ENCODE measurements at regions not wholly inside any gene's neighbourhood (a gene's known extent, or its start where the extent isn't known, plus 50 kb on each side); places are given as distances from the start of the nearest gene placed in this dataset.

DNA sequence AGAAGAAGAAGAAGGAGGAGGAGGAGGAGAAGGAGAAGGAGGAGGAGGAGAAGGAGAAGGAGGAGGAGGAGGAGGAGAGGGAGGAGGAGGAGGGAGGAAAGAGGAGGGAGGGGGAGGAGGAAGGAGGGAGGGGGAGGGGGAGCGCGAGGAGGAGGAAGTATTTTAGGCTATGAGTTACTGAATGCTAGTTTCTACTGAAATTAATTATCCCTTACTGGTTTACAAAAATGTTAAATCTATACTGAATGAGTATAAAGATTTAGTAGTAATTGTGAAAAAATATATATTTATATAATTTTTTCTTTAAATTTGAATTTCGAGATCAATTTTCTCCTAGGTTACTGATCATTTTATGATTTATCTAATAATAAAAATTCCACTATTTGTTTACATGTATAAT lies 1769.0 kb upstream of the NUDT12 start:
- no peak for DNase-seq
- ATAC-seq, result no peak

GRCh38 chr5:105330185-105330584 lies 1767.6 kb upstream of the NUDT12 start:
- H3K27ac Mint-ChIP-seq, result no peak overlapping the region
- no peaks in the 10 kb centered on the region for H3K9me3 ChIP-seq (ENCODE audit: control insufficient read depth, low read length, poor library complexity, severe bottlenecking)
- no peaks in the 10 kb centered on the region for H3K27me3 Mint-ChIP-seq
- H3K36me3 Mint-ChIP-seq (ENCODE audit: low read depth), result no peaks in the 10 kb centered on the region
- ATAC-seq, result no peak
- no peaks in the 10 kb centered on the region for H3K4me1 Mint-ChIP-seq
- H3K4me3 Mint-ChIP-seq, result no peak overlapping the region
- DNase-seq, result no peak

More for the DNA sequence above, 1769.0 kb upstream of the NUDT12 start:
- Mint-ChIP-seq H3K36me3 (ENCODE audit: low read depth) (no peaks in the 10 kb centered on the region), H3K27me3 (no peaks in the 10 kb centered on the region), H3K27ac (no peak overlapping the region), H3K4me1 (no peaks in the 10 kb centered on the region), H3K4me3 (no peak overlapping the region)
- no peaks in the 10 kb centered on the region for H3K9me3 ChIP-seq (ENCODE audit: control insufficient read depth, low read length, poor library complexity, severe bottlenecking)

- Mint-ChIP-seq H3K4me3 (no peak overlapping the region), H3K36me3 (ENCODE audit: low read depth) (no peaks in the 10 kb centered on the region), H3K27me3 (no peaks in the 10 kb centered on the region), H3K27ac (no peak overlapping the region), H3K4me1 (no peaks in the 10 kb centered on the region)
- DNase-seq (no peak), ATAC-seq (no peak)
- H3K9me3 ChIP-seq (ENCODE audit: control insufficient read depth, low read length, poor library complexity, severe bottlenecking), result no peaks in the 10 kb centered on the region
These were observed 1742.3 kb upstream of the NUDT12 start for GRCh38 chr5:105304859-105305258.

GRCh38 chr5:105288946-105289345 lies 1726.4 kb upstream of the NUDT12 start:
- Mint-ChIP-seq H3K36me3 (ENCODE audit: low read depth) (no peaks in the 10 kb centered on the region), H3K27ac (no peak overlapping the region), H3K4me3 (no peak overlapping the region), H3K4me1 (no peaks in the 10 kb centered on the region), H3K27me3 (no peaks in the 10 kb centered on the region)
- no peaks in the 10 kb centered on the region for H3K9me3 ChIP-seq (ENCODE audit: control insufficient read depth, low read length, poor library complexity, severe bottlenecking)
- ATAC-seq (no peak), DNase-seq (no peak)

- Mint-ChIP-seq H3K36me3 (ENCODE audit: low read depth) (no peaks in the 10 kb centered on the region), H3K27ac (no peak overlapping the region), H3K4me3 (no peak overlapping the region), H3K27me3 (no peaks in the 10 kb centered on the region), H3K4me1 (no peaks in the 10 kb centered on the region)
- DNase-seq (no peak), ATAC-seq (no peak)
- peaks cover 3% of the 10 kb centered on the region for H3K9me3 ChIP-seq (ENCODE audit: control insufficient read depth, low read length, poor library complexity, severe bottlenecking)
These were observed 1720.5 kb upstream of the NUDT12 start for GRCh38 chr5:105283134-105283533.

- H3K36me3 Mint-ChIP-seq (ENCODE audit: low read depth), result no peaks in the 10 kb centered on the region
- H3K27me3 Mint-ChIP-seq, result no peaks in the 10 kb centered on the region
- no peak for ATAC-seq
- H3K4me1 Mint-ChIP-seq, result no peaks in the 10 kb centered on the region
- DNase-seq, result no peak
- H3K27ac Mint-ChIP-seq, result no peak overlapping the region
- H3K4me3 Mint-ChIP-seq, result no peak overlapping the region
- H3K9me3 ChIP-seq (ENCODE audit: control insufficient read depth, low read length, poor library complexity, severe bottlenecking), result no peaks in the 10 kb centered on the region
These were observed 1711.5 kb upstream of the NUDT12 start for GRCh38 chr5:105274079-105274478.

- H3K36me3 Mint-ChIP-seq (ENCODE audit: low read depth), result no peaks in the 10 kb centered on the region
- no peak overlapping the region for H3K27ac Mint-ChIP-seq
- H3K27me3 Mint-ChIP-seq, result no peaks in the 10 kb centered on the region
- H3K4me3 Mint-ChIP-seq, result no peak overlapping the region
- ATAC-seq (no peak), DNase-seq (no peak)
- H3K4me1 Mint-ChIP-seq, result no peaks in the 10 kb centered on the region
- H3K9me3 ChIP-seq (ENCODE audit: control insufficient read depth, low read length, poor library complexity, severe bottlenecking), result no peaks in the 10 kb centered on the region
These were observed 1700.9 kb upstream of the NUDT12 start for GRCh38 chr5:105263515-105263914.

GRCh38 chr5:105259581-105260217 lies 1697.1 kb upstream of the NUDT12 start:
- no peaks in the 10 kb centered on the region for H3K4me1 Mint-ChIP-seq
- DNase-seq (no peak), ATAC-seq (no peak)
- no peak overlapping the region for H3K4me3 Mint-ChIP-seq
- H3K36me3 Mint-ChIP-seq (ENCODE audit: low read depth), result no peaks in the 10 kb centered on the region
- H3K27me3 Mint-ChIP-seq, result no peaks in the 10 kb centered on the region
- no peaks in the 10 kb centered on the region for H3K9me3 ChIP-seq (ENCODE audit: control insufficient read depth, low read length, poor library complexity, severe bottlenecking)
- H3K27ac Mint-ChIP-seq, result no peak overlapping the region

GRCh38 chr5:105238561-105238960 lies 1676.0 kb upstream of the NUDT12 start:
- no peaks in the 10 kb centered on the region for H3K9me3 ChIP-seq (ENCODE audit: control insufficient read depth, low read length, poor library complexity, severe bottlenecking)
- ATAC-seq, result no peak
- H3K27ac Mint-ChIP-seq, result no peak overlapping the region
- no peak for DNase-seq
- no peak overlapping the region for H3K4me3 Mint-ChIP-seq
- no peaks in the 10 kb centered on the region for H3K36me3 Mint-ChIP-seq (ENCODE audit: low read depth)
- no peaks in the 10 kb centered on the region for H3K27me3 Mint-ChIP-seq
- no peaks in the 10 kb centered on the region for H3K4me1 Mint-ChIP-seq

- H3K27me3 Mint-ChIP-seq, result no peaks in the 10 kb centered on the region
- H3K4me1 Mint-ChIP-seq, result no peaks in the 10 kb centered on the region
- ATAC-seq, result no peak
- no peaks in the 10 kb centered on the region for H3K9me3 ChIP-seq (ENCODE audit: control insufficient read depth, low read length, poor library complexity, severe bottlenecking)
- DNase-seq, result no peak
- no peak overlapping the region for H3K27ac Mint-ChIP-seq
- H3K4me3 Mint-ChIP-seq, result no peak overlapping the region
- H3K36me3 Mint-ChIP-seq (ENCODE audit: low read depth), result no peaks in the 10 kb centered on the region
These were observed 1668.0 kb upstream of the NUDT12 start for GRCh38 chr5:105230516-105231157.

DNA sequence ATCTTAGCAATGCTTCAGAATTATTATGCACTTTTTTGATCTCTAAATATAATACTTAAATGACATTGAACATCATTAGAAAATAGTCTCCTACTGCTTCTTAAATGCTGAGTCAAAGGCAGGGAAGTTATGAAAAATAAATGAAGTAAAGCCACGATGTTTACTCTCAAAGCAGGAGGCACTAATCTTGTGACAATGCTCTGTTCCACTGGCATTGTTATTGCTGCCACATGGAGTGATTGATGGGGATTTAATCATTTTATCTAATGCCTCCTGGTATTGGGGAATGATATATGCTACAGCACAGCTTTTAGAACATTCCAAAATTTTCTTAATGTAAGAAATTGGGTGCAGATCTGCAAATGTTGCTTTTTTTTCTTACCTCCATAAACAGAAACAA lies 1655.4 kb upstream of the NUDT12 start:
- ATAC-seq, result no peak
- H3K36me3 Mint-ChIP-seq (ENCODE audit: low read depth), result no peaks in the 10 kb centered on the region
- no peaks in the 10 kb centered on the region for H3K9me3 ChIP-seq (ENCODE audit: control insufficient read depth, low read length, poor library complexity, severe bottlenecking)
- H3K27ac Mint-ChIP-seq, result no peak overlapping the region
- H3K4me3 Mint-ChIP-seq, result no peak overlapping the region
- no peaks in the 10 kb centered on the region for H3K27me3 Mint-ChIP-seq
- DNase-seq, result no peak
- H3K4me1 Mint-ChIP-seq, result no peaks in the 10 kb centered on the region

DNA sequence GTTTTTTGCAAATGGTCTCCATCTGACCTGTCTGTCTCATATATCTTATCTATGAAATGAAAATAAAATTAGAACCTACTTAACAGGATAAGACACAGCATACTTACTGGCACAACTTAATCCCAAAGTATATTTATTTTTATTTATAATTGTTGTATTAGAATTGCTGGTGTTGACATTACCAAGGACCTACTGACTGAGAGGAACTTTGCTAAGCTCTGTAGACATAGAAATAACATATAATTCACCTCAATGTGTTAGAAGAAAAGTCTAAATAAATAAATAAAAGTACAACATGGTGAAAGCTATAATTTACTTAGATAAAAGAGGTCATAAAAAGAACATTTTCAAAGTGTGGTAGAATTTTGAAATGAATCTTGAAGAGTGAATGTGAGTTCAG lies 1650.5 kb upstream of the NUDT12 start:
- Mint-ChIP-seq H3K27me3 (no peaks in the 10 kb centered on the region), H3K27ac (no peak overlapping the region), H3K4me3 (no peak overlapping the region), H3K36me3 (ENCODE audit: low read depth) (no peaks in the 10 kb centered on the region), H3K4me1 (no peaks in the 10 kb centered on the region)
- ATAC-seq (no peak), DNase-seq (no peak)
- H3K9me3 ChIP-seq (ENCODE audit: control insufficient read depth, low read length, poor library complexity, severe bottlenecking), result no peaks in the 10 kb centered on the region

- no peaks in the 10 kb centered on the region for H3K27me3 Mint-ChIP-seq
- H3K9me3 ChIP-seq (ENCODE audit: control insufficient read depth, low read length, poor library complexity, severe bottlenecking), result no peaks in the 10 kb centered on the region
- H3K4me3 Mint-ChIP-seq, result no peak overlapping the region
- DNase-seq, result no peak
- no peaks in the 10 kb centered on the region for H3K4me1 Mint-ChIP-seq
- ATAC-seq, result no peak
- no peaks in the 10 kb centered on the region for H3K36me3 Mint-ChIP-seq (ENCODE audit: low read depth)
- H3K27ac Mint-ChIP-seq, result no peak overlapping the region
These were observed 1644.5 kb upstream of the NUDT12 start for GRCh38 chr5:105207066-105207465.

DNA sequence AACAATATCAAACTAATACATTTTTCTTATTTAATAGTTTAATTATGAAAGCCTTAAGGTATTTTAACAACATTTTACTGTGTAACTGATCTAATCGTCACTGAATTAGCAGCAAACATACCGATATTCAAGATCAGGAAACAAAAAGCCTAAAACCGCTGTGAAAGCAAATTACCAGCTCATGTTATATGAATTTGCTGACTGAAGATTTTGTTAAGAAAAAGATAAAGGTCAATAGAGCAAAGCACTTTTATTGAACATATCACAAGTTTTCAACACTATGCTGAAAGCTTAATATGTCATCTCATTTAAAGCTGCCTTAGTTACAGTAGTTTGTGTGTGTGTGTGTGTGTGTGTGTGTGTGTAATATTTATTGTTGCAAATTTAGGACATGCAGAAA lies 1634.9 kb upstream of the NUDT12 start:
- ATAC-seq (no peak), DNase-seq (no peak)
- Mint-ChIP-seq H3K36me3 (ENCODE audit: low read depth) (no peaks in the 10 kb centered on the region), H3K4me1 (no peaks in the 10 kb centered on the region), H3K27me3 (no peaks in the 10 kb centered on the region), H3K4me3 (no peak overlapping the region), H3K27ac (no peak overlapping the region)
- H3K9me3 ChIP-seq (ENCODE audit: control insufficient read depth, low read length, poor library complexity, severe bottlenecking), result no peaks in the 10 kb centered on the region
